Esophagus muscularis mucosa (tissue), 4 donors: ENCODE measurements at regions not wholly inside any gene's neighbourhood (a gene's known extent, or its start where the extent isn't known, plus 50 kb on each side); places are given as distances from the start of the nearest gene placed in this dataset.

ENCODE experiments used
- DNase-seq: peaks from one replicate; pipeline ENCODE4 v3.0.0-alpha.2; 2017; ENCODE audit errors: extremely low spot score
- H3K27ac ChIP-seq, 4 donors: fragments of 200-600 bp; sonication (generic); replicated peaks in 1 of 4; 1 replicate in 3 of 4; 2 replicates in 1 of 4; pipeline ENCODE4 v1.5.1; 2016 to 2019; ENCODE audit warnings: mild to moderate bottlenecking in 1 of 4
- H3K27me3 ChIP-seq, 4 donors: fragments of 200-600 bp; sonication (generic); one replicate each; pipeline versions ENCODE4 v1.5.1 to v1.6.0; 2016 to 2019
- H3K36me3 ChIP-seq, 4 donors: fragments of 200-600 bp; sonication (generic); one replicate each; pipeline ENCODE4 v1.5.1; 2016 to 2019
- H3K4me1 ChIP-seq, 4 donors: fragments of 200-600 bp; sonication (generic); one replicate each; pipeline ENCODE4 v1.5.1; 2016 to 2019
- H3K4me3 ChIP-seq, 4 donors: fragments of 200-600 bp; sonication (generic); 1 replicate in 2 of 4; 2 replicates in 2 of 4; pipeline ENCODE4 v1.5.1; 2016 to 2019; ENCODE audit warnings: mild to moderate bottlenecking in 4 of 4, moderate library complexity in 1 of 4
- H3K9me3 ChIP-seq, 4 donors: fragments of 200-600 bp; sonication (generic); 1 replicate in 3 of 4; 2 replicates in 1 of 4; pipeline ENCODE4 v1.5.1; 2016 to 2019
- CTCF ChIP-seq, 3 experiments: fragments of 200-600 bp in 2 of 3; fragments of 450-650 bp in 1 of 3; sonication (generic) in 2 of 3; IDR thresholded peaks; one replicate each; pipeline ENCODE4 v1.5.1; 2017 to 2019; ENCODE audit warnings: antibody characterized with exemption in 3 of 3, mild to moderate bottlenecking in 2 of 3, moderate library complexity in 1 of 3
- EP300 ChIP-seq: sonication (generic); formaldehyde crosslinking; IDR thresholded peaks from one replicate; pipeline ENCODE4 v1.6.1; 2017; ENCODE audit warnings: antibody characterized with exemption
- POLR2A ChIP-seq: fragments of 450-650 bp; IDR thresholded peaks from one replicate; pipeline ENCODE4 v1.6.1; 2017; ENCODE audit warnings: antibody characterized with exemption, moderate library complexity, mild to moderate bottlenecking, low read depth
- POLR2AphosphoS5 ChIP-seq, 2 donors: sonication (generic); formaldehyde crosslinking; IDR thresholded peaks; one replicate each; pipeline ENCODE4 v1.6.1; 2017; ENCODE audit warnings: antibody characterized with exemption in 2 of 2
- WGBS: methylation state at CpG from one replicate; pipeline ENCODE4 v1.1.5; 2018; 5-methylcytosine and 5-hydroxymethylcytosine counted together
- intact Hi-C: fragments of 100-400 bp; cut with DNase I; formaldehyde crosslinking; loops from one replicate; pipeline ENCODE4 v1.15.1; 2023

GRCh38 chr12:111152561-111152960 is 216.3 kb downstream of the PHETA1 start:
- Histone ChIP-seq H3K4me1 (peaks cover 0 to 12% (median 8%) of the 10 kb centered on the region in 4 donors), H3K36me3 (no peaks in the 10 kb centered on the region), H3K27ac (no peak overlapping the region), H3K9me3 (no peaks in the 10 kb centered on the region), H3K4me3 (no peak overlapping the region), H3K27me3 (peaks cover 0 to 20% (median 3%) of the 10 kb centered on the region in 4 donors)
- intact Hi-C loops: no loop called here
- no peak for DNase-seq
- WGBS: 96% methylated on average over 10 of the region's 10 CpGs
- TF ChIP-seq POLR2A: no peak
- TF ChIP-seq POLR2AphosphoS5 (IDR thresholded peaks at IDR 0.05): no peak
- no peak for TF ChIP-seq EP300
- TF ChIP-seq CTCF (IDR thresholded peaks at IDR 0.05): no peak

GRCh38 chr12:111150921-111151840 is 217.7 kb downstream of the PHETA1 start:
- DNase-seq: no peak
- Histone ChIP-seq H3K36me3 (no peaks in the 10 kb centered on the region), H3K4me1 (peaks cover 0 to 12% (median 8%) of the 10 kb centered on the region in 4 donors), H3K4me3 (no peak overlapping the region), H3K27me3 (peaks cover 0 to 20% (median 1%) of the 10 kb centered on the region in 4 donors), H3K9me3 (no peaks in the 10 kb centered on the region), H3K27ac (no peak overlapping the region)
- intact Hi-C loops: no loop called here
- no peak for TF ChIP-seq EP300
- no peak for TF ChIP-seq POLR2A
- no peak for TF ChIP-seq POLR2AphosphoS5 (IDR thresholded peaks at IDR 0.05)
- no peak for TF ChIP-seq CTCF (IDR thresholded peaks at IDR 0.05)
- WGBS: 75% methylated on average over 20 of the region's 20 CpGs

GRCh38 chr12:111150360-111150759 is 218.5 kb downstream of the PHETA1 start:
- Histone ChIP-seq H3K36me3 (no peaks in the 10 kb centered on the region), H3K4me3 (no peak overlapping the region), H3K27ac (no peak overlapping the region), H3K4me1 (peaks cover 0 to 12% (median 8%) of the 10 kb centered on the region in 4 donors), H3K9me3 (no peaks in the 10 kb centered on the region), H3K27me3 (peaks cover 0 to 17% (median 0%) of the 10 kb centered on the region in 4 donors)
- DNase-seq: no peak
- TF ChIP-seq POLR2AphosphoS5 (IDR thresholded peaks at IDR 0.05) (no peak), POLR2A (no peak), EP300 (no peak), CTCF (IDR thresholded peaks at IDR 0.05) (no peak)
- WGBS: 17% methylated on average over 7 of the region's 7 CpGs
- intact Hi-C loops: no loop called here

GRCh38 chr12:111149299-111149698 is 219.6 kb downstream of the PHETA1 start:
- no peaks in the 10 kb centered on the region for H3K9me3 ChIP-seq
- intact Hi-C loops: no loop called here
- H3K4me3 ChIP-seq: no peak overlapping the region
- H3K27ac ChIP-seq: no peak overlapping the region
- no peaks in the 10 kb centered on the region for H3K36me3 ChIP-seq
- no peak for DNase-seq
- TF ChIP-seq EP300 (no peak), CTCF (IDR thresholded peaks at IDR 0.05) (no peak), POLR2A (no peak), POLR2AphosphoS5 (IDR thresholded peaks at IDR 0.05) (no peak)
- WGBS: 66% methylated on average over 4 of the region's 4 CpGs
- peaks cover 0 to 14% (median 11%) of the 10 kb centered on the region in 4 donors for H3K4me1 ChIP-seq
- H3K27me3 ChIP-seq: peaks cover 0 to 8% (median 0%) of the 10 kb centered on the region in 4 donors
